ENCODE measurements at regions not wholly inside any gene's neighbourhood (a gene's known extent, or its start where the extent isn't known, plus 50 kb on each side); places are given as distances from the start of the nearest gene placed in this dataset.

- TF ChIP-seq CTCF (IDR thresholded peaks at IDR 0.05) (no peak), ZFX (IDR thresholded peaks at IDR 0.05; ENCODE audit: borderline replicate concordance) (no peak)
These were observed 125.1 kb upstream of the XIST start for GRCh38 chrX:73977542-73978169.

Data from 22Rv1 (cell line).